ENCODE measurements at regions not wholly inside any gene's neighbourhood (a gene's known extent, or its start where the extent isn't known, plus 50 kb on each side); places are given as distances from the start of the nearest gene placed in this dataset.

- DNase-seq (ENCODE audit: insufficient read length), result no peak
- TF ChIP-seq TAF1 (IDR thresholded peaks at IDR 0.05; ENCODE audit: borderline replicate concordance, low read depth, low read length) (no peak), POLR2AphosphoS5 (IDR thresholded peaks at IDR 0.05; ENCODE audit: low read depth, low read length) (no peak), POLR2A (IDR thresholded peaks at IDR 0.05; ENCODE audit: low read depth, low read length) (no peak)
- no peak for FAIRE-seq
Observed at GRCh38 chr5:158223054-158223600, 364.2 kb upstream of the CLINT1 start.

GRCh38 chr5:158212917-158213316, 354.0 kb upstream of the CLINT1 start:
- no peak for DNase-seq (ENCODE audit: insufficient read length)
- FAIRE-seq, result no peak

GRCh38 chr5:158212237-158212636, 353.3 kb upstream of the CLINT1 start:
- no peak for FAIRE-seq
- no peak for TF ChIP-seq POLR2A (IDR thresholded peaks at IDR 0.05; ENCODE audit: low read depth, low read length)
- no peak for TF ChIP-seq POLR2AphosphoS5 (IDR thresholded peaks at IDR 0.05; ENCODE audit: low read depth, low read length)
- no peak for TF ChIP-seq TAF1 (IDR thresholded peaks at IDR 0.05; ENCODE audit: borderline replicate concordance, low read depth, low read length)

More at GRCh38 chr5:158212917-158213316, 354.0 kb upstream of the CLINT1 start:
- no peak for TF ChIP-seq TAF1 (IDR thresholded peaks at IDR 0.05; ENCODE audit: borderline replicate concordance, low read depth, low read length)
- no peak for TF ChIP-seq POLR2A (IDR thresholded peaks at IDR 0.05; ENCODE audit: low read depth, low read length)
- TF ChIP-seq POLR2AphosphoS5 (IDR thresholded peaks at IDR 0.05; ENCODE audit: low read depth, low read length), result no peak

GRCh38 chr5:158209219-158209908, 350.4 kb upstream of the CLINT1 start:
- FAIRE-seq, result no peak
- DNase-seq (ENCODE audit: insufficient read length), result no peak
- TF ChIP-seq TAF1 (IDR thresholded peaks at IDR 0.05; ENCODE audit: borderline replicate concordance, low read depth, low read length) (no peak), POLR2AphosphoS5 (IDR thresholded peaks at IDR 0.05; ENCODE audit: low read depth, low read length) (no peak), POLR2A (IDR thresholded peaks at IDR 0.05; ENCODE audit: low read depth, low read length) (no peak)

More at GRCh38 chr5:158212237-158212636, 353.3 kb upstream of the CLINT1 start:
- no peak for DNase-seq (ENCODE audit: insufficient read length)

GRCh38 chr5:158207733-158208132, 348.8 kb upstream of the CLINT1 start:
- FAIRE-seq, result no peak
- no peak for TF ChIP-seq POLR2A (IDR thresholded peaks at IDR 0.05; ENCODE audit: low read depth, low read length)
- TF ChIP-seq TAF1 (IDR thresholded peaks at IDR 0.05; ENCODE audit: borderline replicate concordance, low read depth, low read length), result no peak
- TF ChIP-seq POLR2AphosphoS5 (IDR thresholded peaks at IDR 0.05; ENCODE audit: low read depth, low read length), result no peak
- no peak for DNase-seq (ENCODE audit: insufficient read length)

GRCh38 chr5:158205992-158206391, 347.0 kb upstream of the CLINT1 start:
- DNase-seq (ENCODE audit: insufficient read length), result no peak
- no peak for FAIRE-seq
- TF ChIP-seq TAF1 (IDR thresholded peaks at IDR 0.05; ENCODE audit: borderline replicate concordance, low read depth, low read length) (no peak), POLR2AphosphoS5 (IDR thresholded peaks at IDR 0.05; ENCODE audit: low read depth, low read length) (no peak), POLR2A (IDR thresholded peaks at IDR 0.05; ENCODE audit: low read depth, low read length) (no peak)

- TF ChIP-seq POLR2AphosphoS5 (IDR thresholded peaks at IDR 0.05; ENCODE audit: low read depth, low read length) (no peak), POLR2A (IDR thresholded peaks at IDR 0.05; ENCODE audit: low read depth, low read length) (no peak), TAF1 (IDR thresholded peaks at IDR 0.05; ENCODE audit: borderline replicate concordance, low read depth, low read length) (no peak)
- DNase-seq (ENCODE audit: insufficient read length), result no peak
- FAIRE-seq, result no peak
Observed at GRCh38 chr5:158203261-158203660, 344.3 kb upstream of the CLINT1 start.

GRCh38 chr5:158202801-158203200, 343.9 kb upstream of the CLINT1 start:
- no peak for TF ChIP-seq POLR2A (IDR thresholded peaks at IDR 0.05; ENCODE audit: low read depth, low read length)
- no peak for TF ChIP-seq TAF1 (IDR thresholded peaks at IDR 0.05; ENCODE audit: borderline replicate concordance, low read depth, low read length)
- TF ChIP-seq POLR2AphosphoS5 (IDR thresholded peaks at IDR 0.05; ENCODE audit: low read depth, low read length), result no peak
- DNase-seq (ENCODE audit: insufficient read length) (no peak), FAIRE-seq (no peak)

- no peak for DNase-seq (ENCODE audit: insufficient read length)
Observed at GRCh38 chr5:158200619-158201018, 341.7 kb upstream of the CLINT1 start.

GRCh38 chr5:158198636-158199035, 339.7 kb upstream of the CLINT1 start:
- TF ChIP-seq TAF1 (IDR thresholded peaks at IDR 0.05; ENCODE audit: borderline replicate concordance, low read depth, low read length) (no peak), POLR2AphosphoS5 (IDR thresholded peaks at IDR 0.05; ENCODE audit: low read depth, low read length) (no peak), POLR2A (IDR thresholded peaks at IDR 0.05; ENCODE audit: low read depth, low read length) (no peak)
- FAIRE-seq, result peak; percentile 90
- DNase-seq (ENCODE audit: insufficient read length), result peak; percentile 27

More at GRCh38 chr5:158200619-158201018, 341.7 kb upstream of the CLINT1 start:
- no peak for TF ChIP-seq POLR2A (IDR thresholded peaks at IDR 0.05; ENCODE audit: low read depth, low read length)
- TF ChIP-seq TAF1 (IDR thresholded peaks at IDR 0.05; ENCODE audit: borderline replicate concordance, low read depth, low read length), result no peak
- TF ChIP-seq POLR2AphosphoS5 (IDR thresholded peaks at IDR 0.05; ENCODE audit: low read depth, low read length), result no peak
- no peak for FAIRE-seq

- TF ChIP-seq TAF1 (IDR thresholded peaks at IDR 0.05; ENCODE audit: borderline replicate concordance, low read depth, low read length) (no peak), POLR2AphosphoS5 (IDR thresholded peaks at IDR 0.05; ENCODE audit: low read depth, low read length) (no peak), POLR2A (IDR thresholded peaks at IDR 0.05; ENCODE audit: low read depth, low read length) (no peak)
- FAIRE-seq (no peak), DNase-seq (ENCODE audit: insufficient read length) (no peak)
Observed at GRCh38 chr5:158195416-158196210, 336.7 kb upstream of the CLINT1 start.

All from GM12892 (cell line).